Ovary (tissue), 3 donors: ENCODE measurements at regions not wholly inside any gene's neighbourhood (a gene's known extent, or its start where the extent isn't known, plus 50 kb on each side); places are given as distances from the start of the nearest gene placed in this dataset.

Experiments used
- CTCF ChIP-seq, 3 donors: fragments of 450-650 bp in 2 of 3; fragments of 200-600 bp in 1 of 3; IDR thresholded peaks; one replicate each; pipeline versions ENCODE4 v1.5.1 to v1.8.0; 2016 to 2022; ENCODE audit warnings: antibody characterized with exemption in 3 of 3, mild to moderate bottlenecking in 1 of 3
- POLR2A ChIP-seq: fragments of 450-650 bp; IDR thresholded peaks from one replicate; pipeline ENCODE4 v1.6.1; 2017; ENCODE audit warnings: antibody characterized with exemption, mild to moderate bottlenecking, moderate library complexity
- donor health status: DM: no; HTN: no; CAD: no.

GRCh38 chr10:47230957-47231356 lies 69.0 kb upstream of the GDF10 start:
- TF ChIP-seq CTCF (IDR thresholded peaks at IDR 0.05) (no peak), POLR2A (no peak)
